SKM-1 treated with dmso at 0.1 percent for 144 hours (cell line): ENCODE measurements at regions not wholly inside any gene's neighbourhood (a gene's known extent, or its start where the extent isn't known, plus 50 kb on each side); places are given as distances from the start of the nearest gene placed in this dataset.
"Not testable (repeated sequence)": the region's sequence is repeated elsewhere in the genome, so short reads cannot be mapped to it uniquely, and the experiment has no call there.

Source experiments
- DNase-seq: peaks from one replicate; lab custom pipeline; 2025; ENCODE audit not compliant: unreplicated experiment; lab: John Stamatoyannopoulos, UW

GRCh38 chr2:53497020-53497419 is 270.6 kb upstream of the CHAC2 start:
- DNase-seq, result no peak

GRCh38 chr2:53493210-53493609 is 274.4 kb upstream of the CHAC2 start:
- DNase-seq, result no peak

- DNase-seq, result no peak
Observed at GRCh38 chr2:53490659-53491058, 276.9 kb upstream of the CHAC2 start.

DNA sequence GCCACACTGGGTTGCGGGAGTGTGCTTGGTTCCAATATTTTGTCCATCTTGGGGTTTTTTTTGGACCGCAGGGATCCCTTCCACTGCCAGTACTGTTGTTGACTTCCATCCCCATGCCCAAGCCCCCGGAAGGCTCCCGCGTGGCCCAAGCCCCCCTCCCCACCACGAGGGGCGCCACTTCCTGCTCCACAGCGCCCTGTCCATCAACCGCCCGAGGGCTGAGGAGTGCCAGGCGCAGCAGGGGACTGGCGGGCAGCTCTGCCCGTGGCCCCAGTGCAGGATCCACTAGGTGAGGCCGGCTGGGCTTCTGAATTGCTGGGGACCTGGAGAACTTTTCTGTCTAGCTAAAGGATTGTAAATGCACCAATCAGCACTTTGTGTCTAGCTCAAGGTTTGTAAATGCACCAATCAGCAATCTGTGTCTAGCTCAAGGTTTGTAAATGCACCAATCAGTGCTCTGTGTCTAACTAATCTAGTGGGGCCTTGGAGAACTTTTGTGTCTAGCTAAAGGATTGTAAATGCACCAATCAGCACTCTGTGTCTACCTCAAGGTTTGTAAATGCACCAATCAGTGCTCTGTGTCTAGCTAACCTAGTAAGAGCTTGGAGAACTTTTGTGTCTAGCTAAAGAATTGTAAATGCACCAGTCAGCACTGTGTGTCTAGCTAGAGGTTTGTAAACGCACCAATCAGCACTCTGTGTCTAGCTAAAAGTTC is 281.3 kb upstream of the CHAC2 start:
- DNase-seq, result not testable (repeated sequence)

DNA sequence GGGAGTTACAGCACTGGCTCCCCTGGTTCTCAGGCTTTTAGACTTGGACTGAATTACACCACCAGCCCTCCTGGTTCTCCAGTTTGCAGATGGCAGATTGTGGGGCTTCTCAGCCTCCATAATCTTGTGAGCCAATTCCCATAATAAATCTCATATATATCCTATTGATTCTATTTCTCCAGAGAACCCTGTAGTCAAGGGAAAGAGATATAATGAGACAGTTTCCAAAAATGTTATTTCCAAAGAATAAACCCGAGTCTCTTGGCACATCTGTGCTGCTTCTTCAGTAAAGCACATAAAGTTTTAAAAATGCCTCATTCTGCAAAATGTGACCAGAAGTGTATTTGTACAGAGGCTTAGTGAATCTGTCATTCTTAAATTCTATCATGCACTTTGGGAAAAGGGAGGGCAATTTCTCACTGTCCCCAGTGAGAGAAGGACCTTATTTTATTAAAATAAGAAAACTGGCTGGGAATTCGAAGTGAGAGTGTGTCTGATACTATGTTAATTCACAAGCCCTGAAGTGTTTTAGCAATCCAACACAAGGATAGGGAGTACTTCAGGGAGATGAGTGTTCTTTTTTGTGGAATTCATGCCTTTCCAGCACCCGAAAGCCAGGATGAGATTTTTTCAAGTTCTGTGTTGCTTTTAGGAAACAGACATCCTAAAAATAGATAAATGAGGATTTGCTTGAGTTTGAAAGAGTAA is 282.4 kb upstream of the CHAC2 start:
- no peak for DNase-seq

GRCh38 chr2:53484531-53484930 is 283.1 kb upstream of the CHAC2 start:
- no peak for DNase-seq

DNA sequence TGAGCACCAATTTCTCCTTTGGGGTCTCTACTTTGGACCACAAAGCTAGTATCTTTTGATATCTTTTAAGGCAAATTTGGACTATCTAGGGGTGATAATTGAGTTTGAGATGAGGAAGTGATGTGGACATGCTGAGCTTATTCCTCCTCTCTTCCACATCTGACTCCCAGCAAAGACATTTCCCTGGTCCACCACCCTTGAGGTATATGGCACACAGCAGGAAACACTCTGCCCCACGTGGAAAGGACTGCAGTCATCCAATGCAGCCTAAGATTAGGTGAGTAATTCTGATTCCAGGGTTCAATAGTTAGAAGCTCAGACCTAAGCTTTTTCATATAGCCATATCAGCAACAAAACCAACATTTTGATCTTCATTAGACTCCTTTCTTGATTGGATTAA is 290.1 kb upstream of the CHAC2 start:
- DNase-seq, result no peak

DNA sequence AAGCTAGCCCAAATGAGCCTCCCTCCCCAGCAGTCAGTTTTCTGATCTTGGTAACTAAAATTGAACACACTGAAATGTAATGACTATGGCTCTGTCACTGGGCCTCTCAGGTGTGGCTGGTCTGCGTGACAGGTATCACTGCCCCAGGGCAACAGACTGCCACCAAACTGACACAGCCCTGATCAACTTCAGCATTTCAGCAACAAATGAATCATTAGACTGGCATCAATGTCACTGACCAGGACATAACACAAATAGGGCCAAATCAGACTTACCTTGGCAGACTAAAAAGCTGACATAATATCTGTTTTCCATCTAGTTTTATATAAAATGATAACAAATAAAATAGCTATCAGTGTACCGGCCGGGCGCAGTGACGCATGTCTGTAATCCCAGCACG is 290.8 kb upstream of the CHAC2 start:
- no peak for DNase-seq

DNA sequence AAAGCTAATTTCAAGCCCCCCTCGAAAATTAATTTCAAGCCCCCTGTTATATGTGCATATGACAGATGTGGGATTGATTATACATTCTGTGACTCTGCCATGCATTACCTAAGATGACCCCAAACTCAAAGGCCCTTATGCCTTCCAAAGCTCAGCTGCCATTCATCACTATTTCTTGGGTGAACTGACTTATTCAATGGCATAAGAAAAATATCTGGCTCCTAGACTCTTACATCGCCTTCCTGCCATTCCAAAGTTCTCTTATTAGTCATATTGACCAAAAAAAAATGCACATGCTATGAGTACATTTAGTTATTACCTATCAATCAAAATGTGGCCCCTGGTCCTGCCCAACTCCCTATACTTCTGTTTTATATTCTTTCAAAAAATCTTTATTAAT is 291.8 kb upstream of the CHAC2 start:
- DNase-seq, result no peak

- DNase-seq, result no peak
Observed at GRCh38 chr2:53475321-53475720, 292.3 kb upstream of the CHAC2 start.

- no peak for DNase-seq
Observed at GRCh38 chr2:53474914-53475313, 292.7 kb upstream of the CHAC2 start.

- DNase-seq, result no peak
Observed at GRCh38 chr2:53473775-53474311, 293.8 kb upstream of the CHAC2 start.

DNA sequence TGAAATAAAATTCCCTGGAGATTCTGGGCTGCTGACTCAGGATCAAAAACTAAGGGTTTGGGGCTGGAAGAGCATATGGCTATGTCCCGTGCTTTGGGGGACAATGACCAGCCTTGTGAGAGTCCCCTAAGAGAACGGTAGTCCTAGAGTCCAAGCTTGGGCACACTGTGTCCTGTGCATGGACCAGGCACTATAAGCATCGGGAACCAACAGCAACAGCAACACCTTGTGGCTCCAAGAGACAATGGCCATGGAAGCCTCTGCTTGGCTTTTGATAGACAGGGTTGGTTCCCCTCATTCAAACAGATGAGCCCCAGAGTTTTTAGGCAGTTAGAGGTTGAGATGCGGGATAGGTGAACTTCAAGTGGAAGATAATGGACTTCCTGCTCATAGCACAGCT is 294.4 kb upstream of the CHAC2 start:
- no peak for DNase-seq

GRCh38 chr2:53467467-53468180 is 300.0 kb upstream of the CHAC2 start:
- DNase-seq, result no peak

DNA sequence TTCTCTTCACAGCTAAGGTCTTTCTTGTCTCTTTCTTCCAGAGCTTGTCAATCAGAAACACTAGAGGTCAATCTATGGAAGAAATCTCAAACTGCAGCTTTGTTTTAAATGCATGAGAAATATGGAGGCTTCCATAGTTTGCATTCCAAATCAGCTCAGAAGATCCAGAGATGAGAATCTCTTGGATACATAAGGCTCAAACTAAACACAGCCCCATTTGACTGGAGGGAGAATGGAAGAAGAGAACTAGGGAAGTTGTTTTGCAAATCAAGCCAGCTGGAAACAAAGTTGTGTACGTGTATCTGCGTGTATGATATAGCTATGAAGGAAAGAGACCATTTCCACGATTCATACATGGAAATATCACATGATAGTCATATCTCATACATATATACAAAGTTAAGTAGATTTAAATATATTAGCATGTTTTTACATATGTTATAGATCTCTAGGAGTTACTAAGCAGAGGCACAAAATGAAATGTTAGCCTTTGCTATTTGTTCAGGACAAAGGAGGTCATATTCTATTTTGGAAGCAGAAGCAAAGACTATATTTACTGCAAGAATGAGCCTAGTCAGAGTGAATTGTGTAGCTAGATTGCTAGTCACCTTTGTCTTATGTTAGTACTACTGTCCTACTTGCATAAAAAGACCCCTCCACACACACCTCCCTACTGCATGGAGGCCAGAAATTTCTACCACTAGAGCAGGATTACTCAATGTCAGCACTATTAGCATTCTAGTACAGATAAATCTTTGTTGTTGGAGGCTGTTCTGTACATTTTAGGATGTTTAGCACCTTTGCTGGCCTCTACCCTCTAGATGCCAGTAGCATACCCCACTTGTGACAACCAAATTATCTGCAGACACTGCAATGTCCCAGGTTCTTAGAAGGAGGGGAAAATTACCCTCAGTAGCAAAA is 303.5 kb upstream of the CHAC2 start:
- DNase-seq, result no peak

DNA sequence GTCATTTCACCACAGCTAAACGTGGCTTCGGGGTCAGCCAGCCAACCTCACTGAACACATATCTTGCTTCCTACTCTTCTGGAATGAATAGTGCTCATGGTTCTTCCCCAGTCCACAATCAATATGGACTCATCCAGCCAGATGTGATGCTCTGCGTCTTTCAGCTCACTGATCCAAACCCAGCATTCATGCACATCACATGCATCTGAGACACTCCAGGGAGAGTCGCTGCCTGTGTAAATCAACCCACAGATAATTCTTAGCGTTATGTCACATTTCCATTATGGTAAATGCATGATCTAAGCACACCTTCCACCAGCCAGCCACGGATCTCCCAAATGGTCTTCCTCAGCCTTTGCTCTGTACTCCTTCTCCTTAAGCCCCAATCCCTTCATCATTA is 306.7 kb upstream of the CHAC2 start:
- no peak for DNase-seq

- DNase-seq, result no peak
Observed at GRCh38 chr2:53460347-53460746, 307.3 kb upstream of the CHAC2 start.

- no peak for DNase-seq
Observed at GRCh38 chr2:53455094-53455493, 312.5 kb upstream of the CHAC2 start.

DNA sequence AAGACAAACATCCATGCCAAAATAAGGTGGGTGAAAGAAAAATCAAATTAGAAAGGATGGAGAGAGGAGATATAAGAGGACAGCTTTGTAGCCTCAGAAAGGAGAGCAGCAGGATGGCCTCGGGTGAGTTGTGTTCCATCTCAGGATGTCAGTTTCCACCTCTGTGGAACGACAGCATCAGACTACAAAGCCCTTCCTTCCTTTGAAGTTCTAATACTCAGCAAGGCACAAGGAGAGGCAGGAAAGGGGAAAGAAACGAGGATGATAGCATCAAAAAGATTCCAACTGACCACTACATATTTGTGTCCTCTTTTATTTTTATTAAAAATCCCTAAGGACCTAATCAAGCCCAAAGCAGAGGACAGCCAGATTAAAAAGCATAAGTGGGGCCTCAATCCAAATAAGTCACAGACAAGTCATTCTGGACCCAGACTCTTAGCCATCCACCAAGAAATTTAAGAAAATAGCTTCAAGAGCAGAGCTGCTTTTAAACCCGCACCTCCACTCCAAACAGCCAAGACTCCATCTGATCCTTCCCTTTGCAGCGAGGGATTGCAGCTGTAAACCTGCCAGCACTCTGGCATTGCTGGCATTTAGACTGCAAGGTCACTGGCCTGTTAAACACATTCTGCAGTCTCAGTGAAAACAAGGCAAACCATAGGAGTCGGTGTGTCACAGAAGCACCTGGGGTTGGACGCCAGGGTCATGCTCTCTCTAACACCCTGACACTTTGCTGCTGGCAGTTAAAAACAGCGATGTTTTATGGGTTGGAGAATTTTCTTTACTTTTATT is 314.5 kb upstream of the CHAC2 start:
- DNase-seq, result no peak

DNA sequence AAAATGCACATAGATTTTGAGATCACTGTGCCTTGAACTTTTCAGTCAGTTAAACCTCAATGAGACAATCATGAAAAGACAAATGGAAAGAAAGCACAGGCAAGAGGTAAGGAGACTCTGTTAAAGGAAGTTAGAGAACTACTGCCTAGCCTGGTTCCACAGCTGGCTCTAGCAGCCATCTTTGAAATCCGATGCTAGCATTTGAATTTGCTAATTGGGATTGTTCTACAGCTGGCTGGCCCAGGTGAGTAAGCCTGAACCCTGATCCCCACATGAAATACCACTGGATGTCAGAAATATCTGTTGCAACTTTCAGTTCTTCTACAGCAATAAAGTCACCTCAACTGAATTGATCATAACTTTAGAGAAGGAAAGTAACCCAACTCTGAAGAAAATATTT is 315.2 kb upstream of the CHAC2 start:
- DNase-seq, result no peak
